ENCODE measurements at regions not wholly inside any gene's neighbourhood (a gene's known extent, or its start where the extent isn't known, plus 50 kb on each side); places are given as distances from the start of the nearest gene placed in this dataset.

DNA sequence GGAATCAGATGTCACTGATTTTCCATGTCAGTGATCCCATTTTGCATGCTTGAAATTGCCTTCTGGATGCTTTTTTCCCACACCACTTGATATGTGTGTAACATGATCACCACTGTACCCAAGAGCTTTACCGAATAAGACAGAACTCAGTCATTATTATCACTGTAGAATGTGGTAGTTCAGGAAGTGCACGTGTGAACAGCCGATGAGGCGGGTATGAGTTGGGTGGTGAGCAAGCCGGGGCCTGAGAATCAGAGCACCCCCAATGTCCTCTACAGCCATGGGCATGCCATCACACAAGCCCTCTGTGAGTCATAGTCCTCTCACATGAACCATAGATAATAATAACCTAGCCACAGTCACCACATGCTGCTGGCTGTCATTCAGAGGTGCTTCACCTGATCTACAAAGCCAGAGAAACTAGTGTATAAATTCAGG lies 470.8 kb downstream of the SOX2 start:
- TF ChIP-seq, protein P1, sequence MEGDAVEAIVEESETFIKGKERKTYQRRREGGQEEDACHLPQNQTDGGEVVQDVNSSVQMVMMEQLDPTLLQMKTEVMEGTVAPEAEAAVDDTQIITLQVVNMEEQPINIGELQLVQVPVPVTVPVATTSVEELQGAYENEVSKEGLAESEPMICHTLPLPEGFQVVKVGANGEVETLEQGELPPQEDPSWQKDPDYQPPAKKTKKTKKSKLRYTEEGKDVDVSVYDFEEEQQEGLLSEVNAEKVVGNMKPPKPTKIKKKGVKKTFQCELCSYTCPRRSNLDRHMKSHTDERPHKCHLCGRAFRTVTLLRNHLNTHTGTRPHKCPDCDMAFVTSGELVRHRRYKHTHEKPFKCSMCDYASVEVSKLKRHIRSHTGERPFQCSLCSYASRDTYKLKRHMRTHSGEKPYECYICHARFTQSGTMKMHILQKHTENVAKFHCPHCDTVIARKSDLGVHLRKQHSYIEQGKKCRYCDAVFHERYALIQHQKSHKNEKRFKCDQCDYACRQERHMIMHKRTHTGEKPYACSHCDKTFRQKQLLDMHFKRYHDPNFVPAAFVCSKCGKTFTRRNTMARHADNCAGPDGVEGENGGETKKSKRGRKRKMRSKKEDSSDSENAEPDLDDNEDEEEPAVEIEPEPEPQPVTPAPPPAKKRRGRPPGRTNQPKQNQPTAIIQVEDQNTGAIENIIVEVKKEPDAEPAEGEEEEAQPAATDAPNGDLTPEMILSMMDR (IDR thresholded peaks at IDR 0.05; ENCODE audit: insufficient read depth, low read length, poor library complexity, severe bottlenecking) = no peak
- peak; percentile 28 for DNase-seq (ENCODE audit: extremely low read depth, insufficient read length)
- Histone ChIP-seq H3K36me3 (ENCODE audit: control insufficient read depth, insufficient read depth, low read length) (no peaks in the 10 kb centered on the region), H3K4me3 (replicated peaks; ENCODE audit: low read depth, low read length) (no peak overlapping the region), H3K27me3 (replicated peaks; ENCODE audit: control insufficient read depth, insufficient read depth, low read length) (no peaks in the 10 kb centered on the region)

DNA sequence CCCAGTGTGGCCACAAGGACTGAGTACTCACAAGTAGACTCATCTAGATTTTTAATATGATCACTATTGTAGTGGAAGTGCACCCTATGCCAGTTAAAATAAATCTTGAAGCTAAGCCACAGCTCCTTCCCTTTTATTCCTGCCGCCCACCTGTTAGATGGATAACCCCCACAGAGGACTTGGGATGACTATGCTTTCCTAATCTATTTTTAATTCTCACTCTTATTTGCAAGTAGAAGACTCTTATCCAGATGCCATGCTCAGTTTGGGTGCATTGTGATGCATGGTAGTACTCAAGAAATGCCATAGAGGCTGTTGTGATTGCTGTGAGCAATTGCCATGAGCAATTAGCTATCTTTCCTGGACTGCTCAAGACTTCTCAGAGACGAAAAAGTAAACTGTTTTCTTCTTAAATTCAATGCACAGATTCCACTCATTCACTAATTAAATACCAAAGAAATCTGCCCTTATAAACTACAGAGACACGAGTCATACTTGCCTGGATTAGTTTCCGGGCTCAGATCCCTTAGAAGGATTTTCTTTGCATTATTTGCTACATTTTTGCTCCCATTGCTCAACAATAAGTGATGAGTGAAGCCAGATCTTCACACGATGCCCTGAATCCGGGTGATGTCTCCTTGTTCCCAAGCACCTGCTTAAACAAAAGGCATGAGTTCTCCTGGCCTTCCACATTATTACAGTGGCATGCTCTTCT lies 472.1 kb downstream of the SOX2 start:
- Histone ChIP-seq H3K27me3 (replicated peaks; ENCODE audit: control insufficient read depth, insufficient read depth, low read length) (no peaks in the 10 kb centered on the region), H3K4me3 (replicated peaks; ENCODE audit: low read depth, low read length) (no peak overlapping the region), H3K36me3 (ENCODE audit: control insufficient read depth, insufficient read depth, low read length) (no peaks in the 10 kb centered on the region)
- TF ChIP-seq, protein P1 (IDR thresholded peaks at IDR 0.05; ENCODE audit: insufficient read depth, low read length, poor library complexity, severe bottlenecking) = no peak
- no peak for DNase-seq (ENCODE audit: extremely low read depth, insufficient read length)

DNA sequence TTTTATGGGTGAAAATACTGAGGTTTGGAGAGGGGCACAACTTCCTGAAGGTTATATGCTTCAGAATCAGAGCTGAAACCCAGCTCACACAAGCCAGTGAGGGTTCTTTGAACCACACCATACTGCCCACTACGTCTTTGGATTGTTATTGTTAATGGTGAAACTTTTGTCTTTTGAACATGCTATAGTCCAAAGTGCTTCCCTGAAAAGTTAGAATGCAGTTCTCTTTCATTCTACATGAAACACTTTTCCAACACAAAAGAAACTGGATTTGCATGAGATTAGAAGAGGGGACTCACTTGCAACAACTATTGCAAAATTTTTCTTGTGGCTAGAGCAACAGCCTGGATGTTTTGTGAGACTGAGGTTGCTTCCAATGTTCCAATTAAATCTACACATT lies 473.6 kb downstream of the SOX2 start:
- DNase-seq (ENCODE audit: extremely low read depth, insufficient read length) = no peak
- TF ChIP-seq, protein P1 (IDR thresholded peaks at IDR 0.05; ENCODE audit: insufficient read depth, low read length, poor library complexity, severe bottlenecking) = no peak
- H3K4me3 ChIP-seq (replicated peaks; ENCODE audit: low read depth, low read length) = no peak overlapping the region
- no peaks in the 10 kb centered on the region for H3K36me3 ChIP-seq (ENCODE audit: control insufficient read depth, insufficient read depth, low read length)
- H3K27me3 ChIP-seq (replicated peaks; ENCODE audit: control insufficient read depth, insufficient read depth, low read length) = no peaks in the 10 kb centered on the region

DNA sequence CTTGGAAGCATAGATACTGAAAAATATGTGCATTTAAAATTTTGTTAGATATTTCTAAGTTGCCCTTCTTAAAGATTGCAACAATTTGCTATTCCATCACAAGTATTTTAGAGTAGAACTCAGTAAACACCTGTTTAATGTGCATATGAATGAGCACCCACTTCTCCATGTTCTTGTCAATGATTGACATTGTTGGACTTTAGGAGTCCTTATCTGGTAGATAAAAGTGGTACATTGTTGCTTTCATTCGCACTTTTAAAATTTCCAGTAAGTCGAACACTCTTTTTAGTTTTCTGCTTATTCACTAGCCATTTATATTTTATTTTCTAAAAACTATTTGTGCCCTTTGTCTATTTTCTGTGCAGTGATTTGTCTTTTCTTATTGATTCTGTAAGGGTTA lies 478.3 kb downstream of the SOX2 start:
- no peak for DNase-seq (ENCODE audit: extremely low read depth, insufficient read length)
- Histone ChIP-seq H3K36me3 (ENCODE audit: control insufficient read depth, insufficient read depth, low read length) (no peaks in the 10 kb centered on the region), H3K4me3 (replicated peaks; ENCODE audit: low read depth, low read length) (no peak overlapping the region), H3K27me3 (replicated peaks; ENCODE audit: control insufficient read depth, insufficient read depth, low read length) (no peaks in the 10 kb centered on the region)
- TF ChIP-seq, protein P1 (IDR thresholded peaks at IDR 0.05; ENCODE audit: insufficient read depth, low read length, poor library complexity, severe bottlenecking) = no peak

DNA sequence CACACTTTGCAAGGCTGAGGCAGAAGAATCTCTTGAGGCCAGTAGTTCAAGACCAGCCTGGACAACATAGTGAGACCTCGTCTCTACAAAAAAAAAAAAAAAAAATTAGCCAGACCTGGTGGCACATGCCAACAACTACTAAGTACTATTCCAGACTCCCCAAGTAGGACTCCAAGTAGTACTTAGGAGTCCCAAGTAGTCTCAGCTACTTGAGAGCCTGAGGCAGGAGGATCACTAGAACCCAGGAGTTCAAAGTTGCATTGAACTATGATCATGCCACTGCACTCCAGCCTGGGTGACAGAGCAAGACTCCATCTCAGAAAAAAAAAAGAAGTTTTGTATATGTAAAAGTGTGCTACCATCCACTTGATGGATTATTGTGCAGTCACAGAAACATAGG lies 486.6 kb downstream of the SOX2 start:
- no peak for DNase-seq (ENCODE audit: extremely low read depth, insufficient read length)
- H3K27me3 ChIP-seq (replicated peaks; ENCODE audit: control insufficient read depth, insufficient read depth, low read length) = no peaks in the 10 kb centered on the region
- H3K4me3 ChIP-seq (replicated peaks; ENCODE audit: low read depth, low read length) = no peak overlapping the region
- TF ChIP-seq, protein P1 (IDR thresholded peaks at IDR 0.05; ENCODE audit: insufficient read depth, low read length, poor library complexity, severe bottlenecking) = no peak
- no peaks in the 10 kb centered on the region for H3K36me3 ChIP-seq (ENCODE audit: control insufficient read depth, insufficient read depth, low read length)
